ENCODE measurements at regions not wholly inside any gene's neighbourhood (a gene's known extent, or its start where the extent isn't known, plus 50 kb on each side); places are given as distances from the start of the nearest gene placed in this dataset.

GRCh38 chr6:81886157-81886556 lies 133.7 kb upstream of the TENT5A start:
- no peak overlapping the region for H2AFZ ChIP-seq (ENCODE audit: low read depth, low read length)
- H4K20me1 ChIP-seq (replicated peaks; ENCODE audit: control insufficient read depth, extremely low read depth, insufficient read depth, low read length), result no peaks in the 10 kb centered on the region
- DNase-seq (ENCODE audit: low read depth, low spot score) (no peak), FAIRE-seq (no peak)
- H3K79me2 ChIP-seq (ENCODE audit: control insufficient read depth, insufficient read depth, low read length), result no peaks in the 10 kb centered on the region
- no peaks in the 10 kb centered on the region for H3K9me1 ChIP-seq (replicated peaks; ENCODE audit: control insufficient read depth, extremely low read depth, insufficient read depth, low read length)
- no peaks in the 10 kb centered on the region for H3K36me3 ChIP-seq (ENCODE audit: control insufficient read depth in 2 of 2, extremely low read depth in 1 of 2, insufficient read depth in 2 of 2, low read length in 2 of 2)
- ChIA-PET POLR2A (no interaction called here), CTCF (no interaction called here)
- no peak overlapping the region for H3K27ac ChIP-seq (ENCODE audit: insufficient read depth, low read depth, low read length)
- H3K9me3 ChIP-seq (replicated peaks; ENCODE audit: control insufficient read depth, insufficient read depth, low read length), result no peaks in the 10 kb centered on the region
- no TSS peak for BruUV-seq (replicated peaks)
- no peaks in the 10 kb centered on the region for H3K4me1 ChIP-seq (ENCODE audit: control insufficient read depth, extremely low read depth, insufficient read depth, low read length)
- H3K4me3 ChIP-seq (replicated peaks in 1 of 3; ENCODE audit: insufficient read depth in 1 of 3, low read depth in 1 of 3, low read length in 3 of 3), result no peak overlapping the region
- intact Hi-C loops (cut with micrococcal nuclease) (no loop called here), dilution Hi-C loops (cut with MboI; ENCODE audit: extremely low pct_ligation_motif_present, low sequenced_read_pairs) (no loop called here)
- no peak overlapping the region for H3K4me2 ChIP-seq (ENCODE audit: insufficient read depth, low read length)
- H3K27me3 ChIP-seq (ENCODE audit: control insufficient read depth in 2 of 2, insufficient read depth in 2 of 2, low read length in 2 of 2), result no peaks in the 10 kb centered on the region
- no peak overlapping the region for H3K9ac ChIP-seq (replicated peaks; ENCODE audit: extremely low read depth, insufficient read depth, low read length)
- no peak for TF ChIP-seq CTCF (IDR thresholded peaks at IDR 0.05; ENCODE audit: extremely low read depth in 1 of 2, insufficient read depth in 1 of 2, low read depth in 1 of 2, low read length in 2 of 2)
- no peak for TF ChIP-seq MYC (IDR thresholded peaks at IDR 0.05; ENCODE audit: low read depth, low read length)

GRCh38 chr6:81881660-81882059 lies 129.2 kb upstream of the TENT5A start:
- ChIA-PET CTCF (no interaction called here), POLR2A (no interaction called here)
- dilution Hi-C loops (cut with MboI; ENCODE audit: extremely low pct_ligation_motif_present, low sequenced_read_pairs) (no loop called here), intact Hi-C loops (cut with micrococcal nuclease) (no loop called here)
- no peak overlapping the region for H3K4me3 ChIP-seq (replicated peaks in 1 of 3; ENCODE audit: insufficient read depth in 1 of 3, low read depth in 1 of 3, low read length in 3 of 3)
- TF ChIP-seq MYC (IDR thresholded peaks at IDR 0.05; ENCODE audit: low read depth, low read length) (no peak), JUN (IDR thresholded peaks at IDR 0.05; ENCODE audit: borderline replicate concordance, insufficient read depth, insufficient read length, low read depth) (no peak), POLR2AphosphoS5 (IDR thresholded peaks at IDR 0.05; ENCODE audit: insufficient read depth, low read depth, low read length) (no peak), MAX (IDR thresholded peaks at IDR 0.05; ENCODE audit: insufficient read depth, insufficient read length) (no peak), FOS (IDR thresholded peaks at IDR 0.05; ENCODE audit: borderline replicate concordance, insufficient read depth, low read length) (no peak), CTCF (IDR thresholded peaks at IDR 0.05; ENCODE audit: extremely low read depth in 1 of 2, insufficient read depth in 1 of 2, low read depth in 1 of 2, low read length in 2 of 2) (no peak), POLR2A (IDR thresholded peaks at IDR 0.05; ENCODE audit: low read depth, low read length) (no peak), EZH2 (IDR thresholded peaks at IDR 0.05; ENCODE audit: borderline replicate concordance, low read depth, low read length, severe bottlenecking) (no peak)
- H3K27ac ChIP-seq (ENCODE audit: insufficient read depth, low read depth, low read length), result no peak overlapping the region
- no peaks in the 10 kb centered on the region for H4K20me1 ChIP-seq (replicated peaks; ENCODE audit: control insufficient read depth, extremely low read depth, insufficient read depth, low read length)
- no peaks in the 10 kb centered on the region for H3K36me3 ChIP-seq (ENCODE audit: control insufficient read depth in 2 of 2, extremely low read depth in 1 of 2, insufficient read depth in 2 of 2, low read length in 2 of 2)
- H3K9me1 ChIP-seq (replicated peaks; ENCODE audit: control insufficient read depth, extremely low read depth, insufficient read depth, low read length), result no peaks in the 10 kb centered on the region
- BruUV-seq (replicated peaks), result no TSS peak
- no peaks in the 10 kb centered on the region for H3K4me1 ChIP-seq (ENCODE audit: control insufficient read depth, extremely low read depth, insufficient read depth, low read length)
- H3K79me2 ChIP-seq (ENCODE audit: control insufficient read depth, insufficient read depth, low read length), result no peaks in the 10 kb centered on the region
- DNase-seq (ENCODE audit: low read depth, low spot score), result no peak
- no peak overlapping the region for H3K4me2 ChIP-seq (ENCODE audit: insufficient read depth, low read length)
- no peaks in the 10 kb centered on the region for H3K27me3 ChIP-seq (ENCODE audit: control insufficient read depth in 2 of 2, insufficient read depth in 2 of 2, low read length in 2 of 2)
- no peak overlapping the region for H3K9ac ChIP-seq (replicated peaks; ENCODE audit: extremely low read depth, insufficient read depth, low read length)
- no peaks in the 10 kb centered on the region for H3K9me3 ChIP-seq (replicated peaks; ENCODE audit: control insufficient read depth, insufficient read depth, low read length)
- no peak for FAIRE-seq
- no peak overlapping the region for H2AFZ ChIP-seq (ENCODE audit: low read depth, low read length)

Measured in endothelial cell of umbilical vein (primary cell).